ENCODE measurements at regions not wholly inside any gene's neighbourhood (a gene's known extent, or its start where the extent isn't known, plus 50 kb on each side); places are given as distances from the start of the nearest gene placed in this dataset.

- H3K36me3 ChIP-seq (replicated peaks in 1 of 2; ENCODE audit: control insufficient read depth in 1 of 2, insufficient read depth in 2 of 2, low read length in 1 of 2) = no peaks in the 10 kb centered on the region
- H3K4me2 ChIP-seq = no peak overlapping the region
- H3K4me1 ChIP-seq (ENCODE audit: control insufficient read depth in 1 of 2, insufficient read depth in 2 of 2, low read depth in 1 of 2, low read length in 1 of 2) = no peaks in the 10 kb centered on the region; a peak in 1 of 4 replicates
- H3K79me2 ChIP-seq (ENCODE audit: insufficient read depth) = no peaks in the 10 kb centered on the region
- no peaks in the 10 kb centered on the region for H3K9me2 ChIP-seq
- H2AFZ ChIP-seq (ENCODE audit: low read depth) = no peak overlapping the region
- no peak for DNase-seq
- no peak overlapping the region for H3K9ac ChIP-seq
- no peaks in the 10 kb centered on the region for H3K27me3 ChIP-seq (ENCODE audit: insufficient read depth)
- no peaks in the 10 kb centered on the region for H3K9me3 ChIP-seq
- no peak for TF ChIP-seq USF1 (IDR thresholded peaks at IDR 0.05; ENCODE audit: borderline replicate concordance, low read depth)
- no peak for TF ChIP-seq MEF2A (IDR thresholded peaks at IDR 0.05; ENCODE audit: borderline replicate concordance, low read depth)
- no peak for TF ChIP-seq REST (IDR thresholded peaks at IDR 0.05; ENCODE audit: low read depth, low read length)
- no peak for TF ChIP-seq CTCF (IDR thresholded peaks at IDR 0.05)
- TF ChIP-seq MXI1 (IDR thresholded peaks at IDR 0.05; ENCODE audit: low read depth, low read length) = no peak
- TF ChIP-seq RFX5 (IDR thresholded peaks at IDR 0.05; ENCODE audit: low read length) = no peak
- no peak for TF ChIP-seq NRF1 (IDR thresholded peaks at IDR 0.05; ENCODE audit: low read depth, low read length)
- no peak for TF ChIP-seq IRF3 (IDR thresholded peaks at IDR 0.05; ENCODE audit: low read depth, low read length)
- no peak for TF ChIP-seq GABPA (IDR thresholded peaks at IDR 0.05; ENCODE audit: low read depth)
- no peak for TF ChIP-seq RCOR1 (IDR thresholded peaks at IDR 0.05; ENCODE audit: low read length)
- no peak for TF ChIP-seq FOSL2 (IDR thresholded peaks at IDR 0.05; ENCODE audit: borderline replicate concordance, low read depth)
- WGBS (ENCODE audit: low lambda C conversion rate) = 28% methylated on average over 8 of the region's 8 CpGs
- no peak overlapping the region for H3K4me3 ChIP-seq (ENCODE audit: low read depth in 2 of 2, low read length in 1 of 2)
- no peaks in the 10 kb centered on the region for H4K20me1 ChIP-seq (ENCODE audit: insufficient read depth)
- CTCF ChIA-PET = interaction anchor here (1.1 kb wide), 1 partner anchor 12 kb away, joined by 3 read pairs; no protein-coding TSS in a partner anchor
- no peak overlapping the region for H3K27ac ChIP-seq (ENCODE audit: low read depth in 2 of 2, low read length in 1 of 2)
- POLR2A ChIA-PET = no interaction called here
- H3F3A ChIP-seq (replicated peaks; ENCODE audit: insufficient read depth) = no peaks in the 10 kb centered on the region
Measured at GRCh38 chr1:230507666-230508402, 81.7 kb upstream of the PGBD5 start.
